Sigmoid colon (tissue), 6 donors: ENCODE measurements at regions not wholly inside any gene's neighbourhood (a gene's known extent, or its start where the extent isn't known, plus 50 kb on each side); places are given as distances from the start of the nearest gene placed in this dataset.

Experiments
- DNase-seq: peaks from one replicate; pipeline ENCODE4 v3.0.0-alpha.2; 2019
- H3K27ac ChIP-seq, 4 donors: fragments of 200-600 bp; sonication (generic); one replicate each; pipeline ENCODE4 v1.5.1; 2016 to 2019; ENCODE audit warnings: mild to moderate bottlenecking in 1 of 4
- H3K27me3 ChIP-seq, 3 donors: fragments of 200-600 bp; sonication (generic); one replicate each; pipeline ENCODE4 v1.5.1; 2019; ENCODE audit warnings: mild to moderate bottlenecking in 1 of 3
- H3K36me3 ChIP-seq, 4 donors: fragments of 200-600 bp; sonication (generic); one replicate each; pipeline ENCODE4 v1.5.1; 2016 to 2019
- H3K4me1 ChIP-seq, 4 donors: fragments of 200-600 bp; sonication (generic); one replicate each; pipeline ENCODE4 v1.5.1; 2017 to 2019
- H3K4me3 ChIP-seq, 4 donors: fragments of 200-600 bp; sonication (generic); one replicate each; pipeline ENCODE4 v1.5.1; 2017 to 2019; ENCODE audit warnings: mild to moderate bottlenecking in 2 of 4, moderate library complexity in 1 of 4
- H3K9me3 ChIP-seq, 4 donors: fragments of 200-600 bp in 3 of 4; sonication (generic) in 3 of 4; one replicate each; pipeline versions ENCODE4 v1.5.1 to v1.6.1; 2013 to 2019
- EP300 ChIP-seq, 4 donors: sonication (generic); formaldehyde crosslinking; IDR thresholded peaks; one replicate each; pipeline ENCODE4 v1.6.1; 2017; ENCODE audit warnings: antibody characterized with exemption in 4 of 4
- POLR2A ChIP-seq, 2 donors: fragments of 450-650 bp; IDR thresholded peaks; one replicate each; pipeline ENCODE4 v1.6.1; 2016; ENCODE audit warnings: antibody characterized with exemption in 2 of 2, mild to moderate bottlenecking in 2 of 2, moderate library complexity in 2 of 2
- POLR2AphosphoS5 ChIP-seq, 4 donors: sonication (generic); formaldehyde crosslinking; IDR thresholded peaks; one replicate each; pipeline ENCODE4 v1.6.1; 2017; ENCODE audit warnings: antibody characterized with exemption in 4 of 4
- WGBS, 2 donors: extraction: QIAGEN DNeasy Blood & Tissue Kit; methylation state at CpG; one replicate each; pipeline ENCODE4 v1.1.7; 2013; 5-methylcytosine and 5-hydroxymethylcytosine counted together
- intact Hi-C: fragments of 100-400 bp; cut with DNase I; formaldehyde crosslinking; loops from one replicate; pipeline ENCODE4 v1.15.1; 2023
- TF ChIP-seq, protein P1 (sequence below), 4 experiments: fragments of 450-650 bp in 3 of 4; fragments of 200-600 bp in 1 of 4; IDR thresholded peaks; one replicate each; pipeline ENCODE4 v1.5.1; 2016 to 2019; ENCODE audit warnings: antibody characterized with exemption in 4 of 4, mild to moderate bottlenecking in 3 of 4, moderate library complexity in 2 of 4
- donor health status: healthy with polysubstance abuse.
- donor health status: healthy.

DNA sequence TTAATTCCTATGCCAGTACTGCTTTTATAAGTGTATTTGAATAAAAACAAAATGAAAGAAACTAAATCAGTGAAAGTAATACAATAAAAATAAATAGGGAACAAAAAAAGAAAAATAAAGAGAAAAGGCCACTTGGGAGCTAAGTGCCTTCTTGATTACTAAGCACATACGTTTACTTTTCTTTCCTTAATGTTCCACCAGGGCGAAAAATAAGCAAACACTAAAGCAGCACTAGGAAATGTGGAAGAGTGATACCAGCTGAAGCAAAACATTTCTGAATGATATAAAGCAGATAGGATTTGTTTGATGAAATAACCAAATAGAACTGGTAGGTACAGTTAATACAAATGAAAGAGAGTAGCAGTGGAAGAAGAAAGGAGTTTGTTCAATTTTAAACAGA is 132.8 kb upstream of the ZPLD1 start:
- TF ChIP-seq, protein P1, sequence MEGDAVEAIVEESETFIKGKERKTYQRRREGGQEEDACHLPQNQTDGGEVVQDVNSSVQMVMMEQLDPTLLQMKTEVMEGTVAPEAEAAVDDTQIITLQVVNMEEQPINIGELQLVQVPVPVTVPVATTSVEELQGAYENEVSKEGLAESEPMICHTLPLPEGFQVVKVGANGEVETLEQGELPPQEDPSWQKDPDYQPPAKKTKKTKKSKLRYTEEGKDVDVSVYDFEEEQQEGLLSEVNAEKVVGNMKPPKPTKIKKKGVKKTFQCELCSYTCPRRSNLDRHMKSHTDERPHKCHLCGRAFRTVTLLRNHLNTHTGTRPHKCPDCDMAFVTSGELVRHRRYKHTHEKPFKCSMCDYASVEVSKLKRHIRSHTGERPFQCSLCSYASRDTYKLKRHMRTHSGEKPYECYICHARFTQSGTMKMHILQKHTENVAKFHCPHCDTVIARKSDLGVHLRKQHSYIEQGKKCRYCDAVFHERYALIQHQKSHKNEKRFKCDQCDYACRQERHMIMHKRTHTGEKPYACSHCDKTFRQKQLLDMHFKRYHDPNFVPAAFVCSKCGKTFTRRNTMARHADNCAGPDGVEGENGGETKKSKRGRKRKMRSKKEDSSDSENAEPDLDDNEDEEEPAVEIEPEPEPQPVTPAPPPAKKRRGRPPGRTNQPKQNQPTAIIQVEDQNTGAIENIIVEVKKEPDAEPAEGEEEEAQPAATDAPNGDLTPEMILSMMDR (IDR thresholded peaks at IDR 0.05): no peak
- no peak for TF ChIP-seq EP300 (IDR thresholded peaks at IDR 0.05)
- TF ChIP-seq POLR2AphosphoS5 (IDR thresholded peaks at IDR 0.05): no peak
- no peak for TF ChIP-seq POLR2A (IDR thresholded peaks at IDR 0.05)
- H3K27ac ChIP-seq: no peak overlapping the region
- no peak for DNase-seq
- no peaks in the 10 kb centered on the region for H3K4me1 ChIP-seq
- H3K9me3 ChIP-seq: no peaks in the 10 kb centered on the region
- WGBS, 2 donors: 37 to 56% methylated on average over 2 of the region's 2 CpGs
- intact Hi-C loops: no loop called here
- no peak overlapping the region for H3K4me3 ChIP-seq
- H3K36me3 ChIP-seq: no peaks in the 10 kb centered on the region
- no peaks in the 10 kb centered on the region for H3K27me3 ChIP-seq

DNA sequence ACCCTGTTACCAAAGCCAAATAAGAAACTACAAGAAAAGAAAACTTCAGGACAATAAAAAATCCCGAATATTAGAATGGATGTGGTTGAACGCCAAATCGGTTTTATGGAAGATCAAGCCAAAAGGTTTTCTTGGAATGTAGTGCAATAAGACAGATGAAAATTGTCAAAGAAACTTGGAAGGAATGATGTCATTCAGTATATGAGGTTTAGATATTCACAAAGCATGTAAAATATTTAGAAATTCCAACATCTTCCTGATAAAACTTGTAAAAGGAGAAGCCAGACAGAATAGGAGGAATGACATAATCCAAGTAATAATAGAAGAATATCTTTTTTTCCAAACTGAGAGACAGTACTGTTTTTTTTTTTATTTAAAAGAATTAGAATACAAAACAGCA is 130.3 kb upstream of the ZPLD1 start:
- Histone ChIP-seq H3K27ac (no peak overlapping the region), H3K27me3 (no peaks in the 10 kb centered on the region), H3K4me3 (no peak overlapping the region), H3K36me3 (no peaks in the 10 kb centered on the region), H3K9me3 (no peaks in the 10 kb centered on the region), H3K4me1 (no peaks in the 10 kb centered on the region)
- 79 to 90% methylated on average over 3 of the region's 3 CpGs for WGBS, 2 donors
- TF ChIP-seq, protein P1 (IDR thresholded peaks at IDR 0.05): no peak
- no peak for TF ChIP-seq POLR2A (IDR thresholded peaks at IDR 0.05)
- intact Hi-C loops: no loop called here
- no peak for DNase-seq

DNA sequence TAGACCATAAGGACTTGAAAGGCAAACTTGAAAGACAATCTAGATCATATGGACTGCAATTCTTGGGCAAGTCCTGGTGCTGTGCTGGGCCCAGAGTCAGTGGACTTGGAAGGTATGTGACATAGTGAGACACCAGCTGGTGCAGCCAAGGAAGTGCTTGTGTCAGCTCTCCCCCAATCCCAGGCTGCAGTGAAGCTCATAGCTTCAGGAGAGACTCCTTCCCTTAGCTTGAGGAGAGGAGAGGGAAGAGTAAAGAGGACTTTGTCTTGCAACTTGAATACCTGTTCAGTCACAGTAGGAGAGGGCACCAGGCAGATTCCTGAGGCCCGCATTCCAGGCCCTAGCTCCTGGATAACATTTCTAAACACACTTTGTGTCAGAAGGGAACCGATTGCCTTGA is 127.4 kb upstream of the ZPLD1 start:
- Histone ChIP-seq H3K27me3 (no peaks in the 10 kb centered on the region), H3K4me1 (no peaks in the 10 kb centered on the region), H3K27ac (no peak overlapping the region), H3K4me3 (no peak overlapping the region), H3K9me3 (no peaks in the 10 kb centered on the region), H3K36me3 (no peaks in the 10 kb centered on the region)
- TF ChIP-seq EP300 (IDR thresholded peaks at IDR 0.05) (no peak), POLR2A (IDR thresholded peaks at IDR 0.05) (no peak), POLR2AphosphoS5 (IDR thresholded peaks at IDR 0.05) (no peak)
- TF ChIP-seq, protein P1 (IDR thresholded peaks at IDR 0.05): no peak
- DNase-seq: no peak
- intact Hi-C loops: no loop called here
- WGBS, 2 donors: 81 to 94% methylated on average over 2 of the region's 2 CpGs

DNA sequence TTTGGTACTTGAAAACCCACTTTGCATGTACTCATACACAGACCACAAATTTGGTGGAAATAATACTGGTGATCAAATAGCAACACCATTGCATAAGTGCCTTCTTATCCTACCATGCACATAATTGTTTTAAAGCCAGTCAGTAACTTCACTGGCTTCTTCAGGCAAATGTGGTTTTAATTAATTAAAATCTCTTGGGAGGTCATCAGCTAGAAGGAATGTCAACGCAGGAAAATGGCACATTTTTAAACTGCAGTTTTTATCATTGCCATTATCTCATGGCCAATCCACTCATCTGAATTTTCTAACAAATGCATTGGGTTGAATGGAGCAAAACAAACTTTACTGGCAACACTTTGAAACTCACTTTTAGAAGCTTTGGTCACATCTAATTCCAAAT is 105.7 kb upstream of the ZPLD1 start:
- TF ChIP-seq EP300 (IDR thresholded peaks at IDR 0.05) (no peak), POLR2AphosphoS5 (IDR thresholded peaks at IDR 0.05) (no peak), POLR2A (IDR thresholded peaks at IDR 0.05) (no peak)
- TF ChIP-seq, protein P1 (IDR thresholded peaks at IDR 0.05): no peak
- Histone ChIP-seq H3K4me1 (no peaks in the 10 kb centered on the region), H3K36me3 (no peaks in the 10 kb centered on the region), H3K9me3 (no peaks in the 10 kb centered on the region), H3K27me3 (no peaks in the 10 kb centered on the region), H3K4me3 (no peak overlapping the region), H3K27ac (no peak overlapping the region)
- WGBS, 2 donors: 68 to 83% methylated on average over 1 of the region's 1 CpG
- intact Hi-C loops: no loop called here
- no peak for DNase-seq

DNA sequence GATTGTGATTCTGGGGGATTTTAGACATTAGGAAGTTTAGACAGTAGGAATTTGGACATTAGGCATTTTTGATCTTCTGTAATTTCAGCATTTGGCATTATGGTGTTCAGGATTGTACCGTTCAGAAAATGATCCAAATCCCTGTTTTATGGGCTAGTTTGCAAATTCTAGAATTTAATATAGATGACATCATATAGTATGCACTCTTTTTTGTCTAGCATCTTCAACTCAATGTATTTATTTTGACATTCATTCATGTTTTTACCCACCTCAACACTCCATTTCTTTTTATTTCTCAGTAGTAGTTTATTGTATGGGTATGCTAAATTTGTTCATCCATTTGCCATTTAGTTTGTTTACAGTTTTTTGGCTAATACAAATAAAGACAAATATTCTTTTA is 105.3 kb upstream of the ZPLD1 start:
- WGBS, 2 donors: 75 to 92% methylated on average over 1 of the region's 1 CpG
- TF ChIP-seq, protein P1 (IDR thresholded peaks at IDR 0.05): no peak
- TF ChIP-seq POLR2AphosphoS5 (IDR thresholded peaks at IDR 0.05) (no peak), POLR2A (IDR thresholded peaks at IDR 0.05) (no peak), EP300 (IDR thresholded peaks at IDR 0.05) (no peak)

More for the DNA sequence above, 105.3 kb upstream of the ZPLD1 start:
- no peak for DNase-seq
- intact Hi-C loops: no loop called here
- Histone ChIP-seq H3K27ac (no peak overlapping the region), H3K36me3 (no peaks in the 10 kb centered on the region), H3K9me3 (no peaks in the 10 kb centered on the region), H3K27me3 (no peaks in the 10 kb centered on the region), H3K4me3 (no peak overlapping the region), H3K4me1 (no peaks in the 10 kb centered on the region)
